H1 (cell line): ENCODE measurements at regions not wholly inside any gene's neighbourhood (a gene's known extent, or its start where the extent isn't known, plus 50 kb on each side); places are given as distances from the start of the nearest gene placed in this dataset.

Experiments used
- EZH2 ChIP-seq: fragments of 200-600 bp; sonication (generic); IDR thresholded peaks from 2 replicates; pipeline ENCODE4 v1.7.1; 2012; ENCODE audit warnings: low read depth, mild to moderate bottlenecking, moderate library complexity, low read length, inconsistent platforms; ENCODE audit not compliant: severe bottlenecking
- TF ChIP-seq, protein P1 (sequence below): fragments of 300-600 bp; sonication (generic); IDR thresholded peaks from 2 replicates; pipeline ENCODE4 v1.7.1; 2012; ENCODE audit warnings: low read length, moderate library complexity, mild to moderate bottlenecking, inconsistent platforms; ENCODE audit not compliant: insufficient replicate concordance

DNA sequence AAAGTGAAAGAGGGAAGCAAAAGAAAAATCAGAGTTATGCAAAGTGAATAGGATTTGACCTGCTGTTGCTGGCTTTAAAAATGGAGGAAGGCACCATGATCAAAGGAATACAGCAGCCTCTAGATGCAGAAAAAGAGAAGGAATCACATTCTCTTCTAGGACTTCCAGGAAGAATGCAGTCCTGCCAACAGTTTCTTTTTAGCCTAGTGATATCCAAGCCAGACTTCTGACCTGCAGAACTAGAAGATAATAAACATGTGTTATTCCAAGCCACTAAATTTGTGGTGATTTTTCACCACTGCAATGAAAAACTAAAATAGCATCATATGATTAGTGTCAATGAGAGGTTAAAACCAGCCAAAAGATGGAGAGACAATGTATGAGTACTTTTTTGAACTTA, 101.9 kb upstream of the ADAMTS5 start (continued):
- TF ChIP-seq, protein P1, sequence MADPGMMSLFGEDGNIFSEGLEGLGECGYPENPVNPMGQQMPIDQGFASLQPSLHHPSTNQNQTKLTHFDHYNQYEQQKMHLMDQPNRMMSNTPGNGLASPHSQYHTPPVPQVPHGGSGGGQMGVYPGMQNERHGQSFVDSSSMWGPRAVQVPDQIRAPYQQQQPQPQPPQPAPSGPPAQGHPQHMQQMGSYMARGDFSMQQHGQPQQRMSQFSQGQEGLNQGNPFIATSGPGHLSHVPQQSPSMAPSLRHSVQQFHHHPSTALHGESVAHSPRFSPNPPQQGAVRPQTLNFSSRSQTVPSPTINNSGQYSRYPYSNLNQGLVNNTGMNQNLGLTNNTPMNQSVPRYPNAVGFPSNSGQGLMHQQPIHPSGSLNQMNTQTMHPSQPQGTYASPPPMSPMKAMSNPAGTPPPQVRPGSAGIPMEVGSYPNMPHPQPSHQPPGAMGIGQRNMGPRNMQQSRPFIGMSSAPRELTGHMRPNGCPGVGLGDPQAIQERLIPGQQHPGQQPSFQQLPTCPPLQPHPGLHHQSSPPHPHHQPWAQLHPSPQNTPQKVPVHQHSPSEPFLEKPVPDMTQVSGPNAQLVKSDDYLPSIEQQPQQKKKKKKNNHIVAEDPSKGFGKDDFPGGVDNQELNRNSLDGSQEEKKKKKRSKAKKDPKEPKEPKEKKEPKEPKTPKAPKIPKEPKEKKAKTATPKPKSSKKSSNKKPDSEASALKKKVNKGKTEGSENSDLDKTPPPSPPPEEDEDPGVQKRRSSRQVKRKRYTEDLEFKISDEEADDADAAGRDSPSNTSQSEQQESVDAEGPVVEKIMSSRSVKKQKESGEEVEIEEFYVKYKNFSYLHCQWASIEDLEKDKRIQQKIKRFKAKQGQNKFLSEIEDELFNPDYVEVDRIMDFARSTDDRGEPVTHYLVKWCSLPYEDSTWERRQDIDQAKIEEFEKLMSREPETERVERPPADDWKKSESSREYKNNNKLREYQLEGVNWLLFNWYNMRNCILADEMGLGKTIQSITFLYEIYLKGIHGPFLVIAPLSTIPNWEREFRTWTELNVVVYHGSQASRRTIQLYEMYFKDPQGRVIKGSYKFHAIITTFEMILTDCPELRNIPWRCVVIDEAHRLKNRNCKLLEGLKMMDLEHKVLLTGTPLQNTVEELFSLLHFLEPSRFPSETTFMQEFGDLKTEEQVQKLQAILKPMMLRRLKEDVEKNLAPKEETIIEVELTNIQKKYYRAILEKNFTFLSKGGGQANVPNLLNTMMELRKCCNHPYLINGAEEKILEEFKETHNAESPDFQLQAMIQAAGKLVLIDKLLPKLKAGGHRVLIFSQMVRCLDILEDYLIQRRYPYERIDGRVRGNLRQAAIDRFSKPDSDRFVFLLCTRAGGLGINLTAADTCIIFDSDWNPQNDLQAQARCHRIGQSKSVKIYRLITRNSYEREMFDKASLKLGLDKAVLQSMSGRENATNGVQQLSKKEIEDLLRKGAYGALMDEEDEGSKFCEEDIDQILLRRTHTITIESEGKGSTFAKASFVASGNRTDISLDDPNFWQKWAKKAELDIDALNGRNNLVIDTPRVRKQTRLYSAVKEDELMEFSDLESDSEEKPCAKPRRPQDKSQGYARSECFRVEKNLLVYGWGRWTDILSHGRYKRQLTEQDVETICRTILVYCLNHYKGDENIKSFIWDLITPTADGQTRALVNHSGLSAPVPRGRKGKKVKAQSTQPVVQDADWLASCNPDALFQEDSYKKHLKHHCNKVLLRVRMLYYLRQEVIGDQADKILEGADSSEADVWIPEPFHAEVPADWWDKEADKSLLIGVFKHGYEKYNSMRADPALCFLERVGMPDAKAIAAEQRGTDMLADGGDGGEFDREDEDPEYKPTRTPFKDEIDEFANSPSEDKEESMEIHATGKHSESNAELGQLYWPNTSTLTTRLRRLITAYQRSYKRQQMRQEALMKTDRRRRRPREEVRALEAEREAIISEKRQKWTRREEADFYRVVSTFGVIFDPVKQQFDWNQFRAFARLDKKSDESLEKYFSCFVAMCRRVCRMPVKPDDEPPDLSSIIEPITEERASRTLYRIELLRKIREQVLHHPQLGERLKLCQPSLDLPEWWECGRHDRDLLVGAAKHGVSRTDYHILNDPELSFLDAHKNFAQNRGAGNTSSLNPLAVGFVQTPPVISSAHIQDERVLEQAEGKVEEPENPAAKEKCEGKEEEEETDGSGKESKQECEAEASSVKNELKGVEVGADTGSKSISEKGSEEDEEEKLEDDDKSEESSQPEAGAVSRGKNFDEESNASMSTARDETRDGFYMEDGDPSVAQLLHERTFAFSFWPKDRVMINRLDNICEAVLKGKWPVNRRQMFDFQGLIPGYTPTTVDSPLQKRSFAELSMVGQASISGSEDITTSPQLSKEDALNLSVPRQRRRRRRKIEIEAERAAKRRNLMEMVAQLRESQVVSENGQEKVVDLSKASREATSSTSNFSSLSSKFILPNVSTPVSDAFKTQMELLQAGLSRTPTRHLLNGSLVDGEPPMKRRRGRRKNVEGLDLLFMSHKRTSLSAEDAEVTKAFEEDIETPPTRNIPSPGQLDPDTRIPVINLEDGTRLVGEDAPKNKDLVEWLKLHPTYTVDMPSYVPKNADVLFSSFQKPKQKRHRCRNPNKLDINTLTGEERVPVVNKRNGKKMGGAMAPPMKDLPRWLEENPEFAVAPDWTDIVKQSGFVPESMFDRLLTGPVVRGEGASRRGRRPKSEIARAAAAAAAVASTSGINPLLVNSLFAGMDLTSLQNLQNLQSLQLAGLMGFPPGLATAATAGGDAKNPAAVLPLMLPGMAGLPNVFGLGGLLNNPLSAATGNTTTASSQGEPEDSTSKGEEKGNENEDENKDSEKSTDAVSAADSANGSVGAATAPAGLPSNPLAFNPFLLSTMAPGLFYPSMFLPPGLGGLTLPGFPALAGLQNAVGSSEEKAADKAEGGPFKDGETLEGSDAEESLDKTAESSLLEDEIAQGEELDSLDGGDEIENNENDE, result no peak
- no peak for TF ChIP-seq EZH2
